H9 (cell line): ENCODE measurements at regions not wholly inside any gene's neighbourhood (a gene's known extent, or its start where the extent isn't known, plus 50 kb on each side); places are given as distances from the start of the nearest gene placed in this dataset.

Experiments used
- DNase-seq: peaks from one replicate; pipeline ENCODE4 v3.0.0-alpha.2; 2017
- H2AFZ ChIP-seq: one replicate; pipeline ENCODE4 v1.6.1; 2013; ENCODE audit warnings: mild to moderate bottlenecking, low read length, control low read depth, moderate library complexity
- H2AK5ac ChIP-seq: 2 replicates; pipeline ENCODE4 v1.6.1; 2013; ENCODE audit warnings: low read length, control low read depth, mixed read lengths; ENCODE audit not compliant: insufficient read length
- H2BK120ac ChIP-seq: one replicate; pipeline ENCODE4 v1.6.1; 2013; ENCODE audit warnings: low read depth, mild to moderate bottlenecking, low read length, control low read depth, inconsistent platforms; ENCODE audit not compliant: poor library complexity, severe bottlenecking
- H2BK12ac ChIP-seq: 2 replicates; pipeline ENCODE4 v1.6.1; 2013; ENCODE audit warnings: low read length, control low read depth, mixed read lengths, low read depth; ENCODE audit not compliant: insufficient read length
- H2BK15ac ChIP-seq: 2 replicates; pipeline ENCODE4 v1.6.1; 2013; ENCODE audit warnings: low read depth, low read length, control low read depth
- H2BK20ac ChIP-seq: one replicate; pipeline ENCODE4 v1.6.1; 2013; ENCODE audit warnings: low read depth, mild to moderate bottlenecking, low read length, control low read depth, inconsistent platforms; ENCODE audit not compliant: poor library complexity, severe bottlenecking
- H2BK5ac ChIP-seq: 2 replicates; pipeline ENCODE4 v1.6.1; 2013; ENCODE audit warnings: low read length, control low read depth, mixed read lengths; ENCODE audit not compliant: insufficient read length
- H3K14ac ChIP-seq: 2 replicates; pipeline ENCODE4 v1.6.1; 2013; ENCODE audit warnings: low read length, control low read depth; ENCODE audit not compliant: insufficient read depth
- H3K18ac ChIP-seq: 2 replicates; pipeline ENCODE4 v1.6.1; 2013; ENCODE audit warnings: low read depth, mild to moderate bottlenecking, mixed read lengths, low read length, control low read depth; ENCODE audit not compliant: insufficient read length
- H3K23ac ChIP-seq: 2 replicates; pipeline ENCODE4 v1.6.1; 2013; ENCODE audit warnings: low read length, control low read depth, mixed read lengths, low read depth; ENCODE audit not compliant: insufficient read length
- H3K23me2 ChIP-seq: 2 replicates; pipeline ENCODE4 v1.6.1; 2013; ENCODE audit warnings: low read depth, mild to moderate bottlenecking, mixed read lengths, low read length, control low read depth; ENCODE audit not compliant: insufficient read length, poor library complexity, severe bottlenecking
- H3K27ac ChIP-seq: 2 replicates; pipeline ENCODE4 v1.5.1; 2013; ENCODE audit warnings: low read length, control low read depth, mixed read lengths, low read depth; ENCODE audit not compliant: insufficient read length
- H3K27me3 ChIP-seq: 2 replicates; pipeline ENCODE4 v1.6.1; 2013; ENCODE audit warnings: low read length, control low read depth, inconsistent platforms; ENCODE audit not compliant: insufficient read depth
- H3K4ac ChIP-seq: 2 replicates; pipeline ENCODE4 v1.6.1; 2013; ENCODE audit warnings: low read depth, mild to moderate bottlenecking, control low read depth, inconsistent platforms, low read length, moderate library complexity
- H3K4me1 ChIP-seq: 2 replicates; pipeline ENCODE4 v1.6.1; 2013; ENCODE audit warnings: low read length, control low read depth, inconsistent platforms; ENCODE audit not compliant: insufficient read depth
- H3K4me2 ChIP-seq: 2 replicates; pipeline ENCODE4 v1.6.1; 2013; ENCODE audit warnings: low read length, control low read depth, mixed read lengths; ENCODE audit not compliant: insufficient read length, insufficient read depth
- H3K56ac ChIP-seq: 2 replicates; pipeline ENCODE4 v1.6.1; 2013; ENCODE audit warnings: low read depth, mild to moderate bottlenecking, mixed read lengths, low read length, control low read depth; ENCODE audit not compliant: insufficient read length
- H3K79me1 ChIP-seq: 2 replicates; pipeline ENCODE4 v1.6.1; 2013; ENCODE audit warnings: low read depth, mild to moderate bottlenecking, moderate library complexity, low read length, control low read depth, inconsistent platforms; ENCODE audit not compliant: insufficient read depth, poor library complexity, severe bottlenecking
- H3K79me2 ChIP-seq: 2 replicates; pipeline ENCODE4 v1.6.1; 2013; ENCODE audit warnings: low read length, control low read depth, inconsistent platforms; ENCODE audit not compliant: insufficient read depth
- H3K9ac ChIP-seq: 2 replicates; pipeline ENCODE4 v1.6.1; 2013; ENCODE audit warnings: low read length, control low read depth, mixed read lengths; ENCODE audit not compliant: insufficient read length; ENCODE audit errors: extremely low read depth
- H3K9me3 ChIP-seq: one replicate; pipeline ENCODE4 v1.6.1; 2013; ENCODE audit warnings: low read depth, low read length, inconsistent platforms; ENCODE audit not compliant: control insufficient read depth
- H3T11ph ChIP-seq: one replicate; pipeline ENCODE4 v1.6.1; 2013; ENCODE audit warnings: mild to moderate bottlenecking, low read length, control low read depth, inconsistent platforms
- H4K20me1 ChIP-seq: one replicate; pipeline ENCODE4 v1.6.1; 2013; ENCODE audit not compliant: control insufficient read depth, insufficient read length, insufficient read depth
- H4K5ac ChIP-seq: 2 replicates; pipeline ENCODE4 v1.6.1; 2013; ENCODE audit warnings: low read depth, mild to moderate bottlenecking, mixed read lengths, low read length, control low read depth; ENCODE audit not compliant: insufficient read length
- H4K8ac ChIP-seq: replicated peaks from 2 replicates; pipeline ENCODE4 v1.6.1; 2013; ENCODE audit warnings: low read length, control low read depth, mixed read lengths, low read depth; ENCODE audit not compliant: insufficient read length
- H4K91ac ChIP-seq: 2 replicates; pipeline ENCODE4 v1.6.1; 2013; ENCODE audit warnings: low read depth, mild to moderate bottlenecking, moderate library complexity, mixed read lengths, low read length, control low read depth; ENCODE audit not compliant: insufficient read length
- H3K27ac Mint-ChIP-seq, 3 experiments: 2 replicates in 2 of 3; 3 replicates in 1 of 3; pipeline ENCODE4 v1.8.0; 2020 to 2021; ENCODE audit warnings: mixed read lengths in 3 of 3, mild to moderate bottlenecking in 1 of 3, moderate library complexity in 1 of 3
- H3K27me3 Mint-ChIP-seq: 2 replicates; pipeline ENCODE4 v1.8.0; 2021; ENCODE audit warnings: low read depth, mild to moderate bottlenecking, moderate library complexity, mixed read lengths
- H3K36me3 Mint-ChIP-seq, 3 experiments: 2 replicates in 2 of 3; 3 replicates in 1 of 3; pipeline ENCODE4 v1.8.0; 2020 to 2021; ENCODE audit warnings: low read depth in 3 of 3, mixed read lengths in 3 of 3; ENCODE audit not compliant: insufficient read depth in 1 of 3
- H3K4me1 Mint-ChIP-seq, 2 experiments: 2 replicates each; pipeline ENCODE4 v1.8.0; 2020; ENCODE audit warnings: mixed read lengths in 2 of 2
- H3K4me3 Mint-ChIP-seq, 2 experiments: 2 replicates in 1 of 2; 3 replicates in 1 of 2; pipeline ENCODE4 v1.8.0; 2020 to 2021; ENCODE audit warnings: mild to moderate bottlenecking in 2 of 2, mixed read lengths in 2 of 2, moderate library complexity in 1 of 2
- H3K9me3 Mint-ChIP-seq, 2 experiments: 2 replicates in 1 of 2; 3 replicates in 1 of 2; pipeline ENCODE4 v1.8.0; 2020; ENCODE audit warnings: mild to moderate bottlenecking in 2 of 2, mixed read lengths in 2 of 2, moderate library complexity in 1 of 2
- CTCF ChIP-seq: fragments of 200-600 bp; sonication (generic); conservative IDR thresholded peaks from 3 replicates; pipeline ENCODE4 v1.8.0; 2021; ENCODE audit warnings: antibody characterized with exemption, mild to moderate bottlenecking
- WGBS: extraction: QIAGEN DNeasy Blood & Tissue Kit; methylation state at CpG from one replicate; pipeline ENCODE4 v1.1.7; 2013; ENCODE audit warnings: missing lambda C conversion rate, low lambda C conversion rate, mixed read lengths; ENCODE audit not compliant: insufficient read length; ENCODE audit errors: extremely low coverage; 5-methylcytosine and 5-hydroxymethylcytosine counted together

GRCh38 chr11:115886422-115886733, 382.2 kb upstream of the CADM1 start:
- H3K4me1 ChIP-seq: no peaks in the 10 kb centered on the region
- no peak overlapping the region for H3K14ac ChIP-seq
- H2BK15ac ChIP-seq: no peak overlapping the region
- no peaks in the 10 kb centered on the region for H4K20me1 ChIP-seq
- WGBS: no CpG with 5 or more reads among the region's 5 CpGs
- no peak overlapping the region for H3K4ac ChIP-seq
- no peak overlapping the region for H2BK120ac ChIP-seq
- H4K91ac ChIP-seq: no peak overlapping the region
- H3K79me1 ChIP-seq: no peaks in the 10 kb centered on the region
- no peak overlapping the region for H4K8ac ChIP-seq
- Mint-ChIP-seq H3K27me3 (peaks cover 10% of the 10 kb centered on the region), H3K4me3 (no peak overlapping the region), H3K27ac (peak overlapping the region in 1 of 3 experiments; percentile 66; a peak in 2 of 7 replicates), H3K9me3 (peaks cover 7 to 9% of the 10 kb centered on the region in 2 experiments), H3K36me3 (peaks cover 4 to 10% (median 7%) of the 10 kb centered on the region in 3 experiments; a peak in 6 of 7 replicates), H3K4me1 (peaks cover 19 to 33% of the 10 kb centered on the region in 2 experiments)
- H3K79me2 ChIP-seq: no peaks in the 10 kb centered on the region
- H3T11ph ChIP-seq: no peak overlapping the region
- no peak overlapping the region for H4K5ac ChIP-seq
- H2BK12ac ChIP-seq: no peak overlapping the region
- no peaks in the 10 kb centered on the region for H3K9me3 ChIP-seq
- no peak overlapping the region for H3K27ac ChIP-seq
- H2BK20ac ChIP-seq: no peak overlapping the region
- no peak overlapping the region for H3K23ac ChIP-seq
- no peak overlapping the region for H3K18ac ChIP-seq
- DNase-seq: no peak
- H3K4me2 ChIP-seq: no peak overlapping the region
- H3K9ac ChIP-seq: no peak overlapping the region
- no peaks in the 10 kb centered on the region for H3K23me2 ChIP-seq
- H2AFZ ChIP-seq: no peak overlapping the region
- H3K56ac ChIP-seq: no peak overlapping the region
- no peak for TF ChIP-seq CTCF
- no peak overlapping the region for H2BK5ac ChIP-seq
- H3K27me3 ChIP-seq: no peaks in the 10 kb centered on the region
- no peak overlapping the region for H2AK5ac ChIP-seq
